CD4-positive, alpha-beta T cell treated with Interferon gamma for 1 hour (primary cell): ENCODE measurements at regions not wholly inside any gene's neighbourhood (a gene's known extent, or its start where the extent isn't known, plus 50 kb on each side); places are given as distances from the start of the nearest gene placed in this dataset.

Experiments
- DNase-seq: peaks from one replicate; pipeline ENCODE4 v3.0.0-alpha.2; 2020

- DNase-seq, result peak; percentile 55
Observed at GRCh38 chr12:124423761-124424515, 129.0 kb downstream of the RFLNA start.

DNA sequence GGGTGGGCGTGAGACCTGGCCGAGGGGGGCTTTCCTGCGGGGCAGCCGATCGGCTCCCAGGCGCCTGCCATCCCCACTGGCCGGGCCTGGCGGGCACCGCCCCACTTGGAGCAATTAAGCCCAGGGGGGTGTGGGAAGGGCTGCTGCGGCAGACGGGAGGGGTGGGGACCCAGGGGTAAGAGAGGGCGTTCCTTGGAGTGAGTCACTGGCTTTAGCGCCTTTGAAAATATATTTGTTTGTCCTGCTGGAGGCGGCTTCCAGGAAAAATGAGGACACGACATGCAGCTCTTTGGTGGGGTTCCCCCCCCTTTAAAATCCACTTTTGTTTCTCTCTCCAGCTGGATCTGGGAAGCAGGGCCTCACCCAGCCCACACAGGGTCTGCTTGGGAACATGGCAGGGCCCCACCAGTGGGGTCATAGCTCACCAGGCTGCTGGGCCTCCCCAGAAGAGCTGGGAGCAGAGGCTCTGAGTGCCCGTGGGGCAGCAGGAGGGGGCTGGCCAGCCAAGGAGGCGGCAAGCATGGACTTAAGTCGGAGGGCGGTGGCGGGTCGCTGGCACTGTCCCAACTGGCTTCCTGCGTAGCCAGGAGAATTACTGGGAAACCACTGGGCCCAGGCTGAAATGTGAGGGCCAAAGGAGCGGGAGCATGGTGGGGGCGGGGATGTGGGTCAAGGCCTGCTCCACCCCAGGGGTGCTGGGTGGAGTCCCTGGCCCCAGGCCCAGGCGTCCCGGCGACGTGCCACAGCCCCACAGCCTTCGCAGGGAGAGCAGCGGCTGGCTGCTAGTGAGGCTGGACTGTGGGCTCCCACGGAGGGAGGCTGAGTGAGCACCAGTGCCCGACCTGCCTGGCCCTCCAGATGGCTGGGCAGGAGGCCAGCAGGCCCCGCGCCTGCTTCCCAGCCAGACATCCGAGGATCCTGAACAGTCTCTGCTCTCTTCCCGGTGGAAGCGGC is 128.0 kb downstream of the RFLNA start:
- no peak for DNase-seq

DNA sequence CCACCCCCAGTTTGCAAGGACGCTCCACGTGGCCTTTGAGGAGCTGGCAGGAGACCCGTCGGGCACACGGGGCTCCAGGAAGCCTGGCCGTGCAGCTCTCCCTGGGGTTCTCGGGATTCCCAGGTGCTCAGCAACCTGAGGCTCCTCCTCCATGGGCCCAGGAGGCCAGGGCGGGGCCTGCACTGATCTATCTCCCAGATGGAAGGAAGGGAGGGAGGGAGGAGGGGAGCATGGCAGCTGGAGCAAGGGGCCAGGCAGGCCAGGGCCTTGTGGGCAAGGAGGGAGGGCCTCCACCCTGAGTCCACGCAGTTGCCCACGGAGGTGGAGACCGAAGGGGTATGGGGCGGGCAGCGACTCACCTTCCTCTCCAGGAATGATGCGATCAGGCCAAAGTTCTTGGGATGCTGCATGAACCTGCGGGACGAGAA is 127.3 kb downstream of the RFLNA start:
- no peak for DNase-seq

- no peak for DNase-seq
Observed at GRCh38 chr12:124420996-124421674, 126.2 kb downstream of the RFLNA start.

- no peak for DNase-seq
Observed at GRCh38 chr12:124420041-124420995, 125.4 kb downstream of the RFLNA start.

DNA sequence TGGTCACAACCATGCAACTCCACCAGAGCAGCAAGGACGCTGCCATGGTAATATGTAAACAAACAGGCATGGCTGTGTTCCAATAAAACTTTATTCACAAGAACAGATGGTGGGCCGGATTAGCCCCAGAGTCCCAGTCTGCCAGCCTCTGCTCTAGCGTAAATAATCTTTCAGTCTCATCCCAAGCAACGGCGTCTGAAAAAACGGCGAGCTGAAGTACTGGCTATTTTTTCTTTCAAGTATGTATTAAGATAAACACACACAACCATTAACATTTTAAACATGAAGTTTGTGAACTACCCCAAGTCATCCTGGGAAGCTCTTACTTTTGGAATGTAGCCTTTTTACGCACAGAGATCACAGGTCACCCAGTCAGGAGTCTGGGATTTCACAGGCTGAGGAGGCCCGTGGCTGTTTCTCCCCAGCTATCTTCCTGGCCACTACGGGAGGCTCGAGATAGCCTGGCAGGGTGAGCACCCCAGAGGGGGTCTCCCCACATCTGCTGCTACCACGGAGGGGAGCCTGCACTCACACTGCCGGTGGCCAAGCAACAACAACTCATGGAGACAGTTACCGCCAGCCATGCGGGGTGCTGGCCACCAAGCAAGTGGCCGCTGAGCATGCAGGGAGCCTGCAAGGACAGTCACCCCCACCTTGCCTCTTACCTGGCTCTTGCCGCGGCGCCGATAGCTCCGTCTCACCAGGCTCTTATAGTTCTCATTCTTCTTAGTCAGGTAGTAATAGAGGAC is 124.6 kb downstream of the RFLNA start:
- DNase-seq, result no peak

DNA sequence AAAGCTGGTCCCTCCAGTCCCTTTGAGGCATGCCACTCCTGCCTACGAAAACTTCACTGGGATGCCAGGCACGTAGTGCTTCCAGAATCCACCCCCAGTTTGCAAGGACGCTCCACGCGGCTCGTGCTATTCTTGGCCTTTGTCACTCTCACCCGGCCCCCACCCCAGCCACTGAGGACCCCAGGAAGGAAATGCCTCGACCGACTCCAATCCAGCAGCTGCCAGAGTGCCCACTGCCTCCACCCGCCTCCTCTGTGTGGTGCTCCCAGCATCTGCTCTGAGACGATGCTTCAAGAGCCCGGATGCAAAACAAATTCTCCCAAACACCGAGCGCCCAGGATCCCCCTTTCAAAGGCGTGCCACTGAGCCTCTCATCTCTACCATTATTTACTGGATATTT is 123.9 kb downstream of the RFLNA start:
- no peak for DNase-seq

- DNase-seq, result no peak
Observed at GRCh38 chr12:124418156-124418555, 123.3 kb downstream of the RFLNA start.

GRCh38 chr12:124416516-124417395 is 121.9 kb downstream of the RFLNA start:
- no peak for DNase-seq

- DNase-seq, result no peak
Observed at GRCh38 chr12:124415064-124415463, 120.2 kb downstream of the RFLNA start.

DNA sequence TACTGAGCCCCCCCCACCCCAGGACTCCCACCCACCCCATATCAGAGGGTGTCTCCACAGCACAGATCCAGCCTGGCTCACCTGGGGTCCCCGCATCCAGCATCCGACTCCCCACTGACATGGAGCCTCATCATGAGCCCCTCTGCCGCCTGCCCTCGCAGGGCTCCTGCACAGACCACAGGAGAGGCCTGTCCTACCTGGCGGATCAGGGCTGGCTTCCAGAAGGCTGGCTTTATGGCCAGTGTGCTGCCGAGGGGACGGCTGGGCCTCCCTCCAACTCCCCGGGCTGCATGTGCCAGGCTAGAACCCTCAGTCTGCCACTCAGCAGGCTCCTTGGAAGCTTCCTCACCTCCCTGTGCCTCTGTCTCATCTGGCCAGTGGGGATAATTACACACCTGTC is 119.0 kb downstream of the RFLNA start:
- no peak for DNase-seq

DNA sequence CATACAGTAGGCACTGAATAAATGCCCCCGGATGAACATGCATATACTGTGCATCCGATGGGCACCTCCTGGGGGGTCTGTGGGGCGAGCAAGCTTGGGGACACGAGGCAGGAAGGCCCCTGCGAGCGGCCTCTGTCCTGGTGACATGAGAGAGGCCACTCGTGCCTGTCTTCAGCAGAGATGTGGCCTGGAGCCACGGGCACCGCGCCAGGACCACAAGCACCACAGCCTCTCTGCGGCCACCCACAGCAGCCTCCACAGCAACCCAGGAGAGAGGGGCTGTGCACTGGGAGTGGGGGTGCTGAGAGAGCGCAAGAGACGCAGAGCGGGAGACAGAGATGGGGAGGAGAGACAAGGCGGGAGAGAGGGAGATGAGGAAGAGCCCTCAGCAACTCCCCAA is 118.5 kb downstream of the RFLNA start:
- DNase-seq, result no peak

GRCh38 chr12:124412646-124413015 is 117.7 kb downstream of the RFLNA start:
- no peak for DNase-seq

GRCh38 chr12:124411953-124412645 is 117.2 kb downstream of the RFLNA start:
- no peak for DNase-seq

DNA sequence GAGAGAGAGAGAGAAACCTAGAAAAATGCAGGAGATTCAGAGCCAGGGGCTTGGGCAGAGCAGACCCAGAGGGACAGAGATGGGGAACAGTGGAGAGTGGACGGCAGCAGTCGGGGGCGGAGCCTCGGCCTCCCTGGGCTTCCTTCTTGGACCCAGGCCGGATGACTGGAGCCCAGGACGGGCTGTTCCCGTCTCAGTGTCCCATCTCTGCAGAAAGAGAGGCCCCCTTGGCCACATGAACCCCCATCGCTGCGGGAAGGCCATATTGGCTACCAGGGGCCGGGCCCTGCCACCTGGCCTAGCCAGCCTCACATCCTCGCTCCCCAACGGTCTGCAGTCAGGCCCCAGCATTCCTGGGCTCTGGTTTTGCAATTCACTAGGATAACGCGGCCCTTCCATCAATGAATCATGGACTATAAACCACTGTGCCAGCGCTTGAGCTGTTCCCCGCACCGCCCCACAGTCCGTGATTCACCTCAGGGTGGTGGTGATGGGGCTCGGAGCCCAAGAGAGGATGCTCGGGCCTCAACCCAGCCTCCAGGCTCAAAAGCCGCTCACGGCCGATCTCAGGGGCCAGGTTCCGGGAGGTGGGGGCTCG is 116.5 kb downstream of the RFLNA start:
- DNase-seq, result no peak

- no peak for DNase-seq
Observed at GRCh38 chr12:124410354-124411175, 115.7 kb downstream of the RFLNA start.

GRCh38 chr12:124408822-124409517 is 114.1 kb downstream of the RFLNA start:
- no peak for DNase-seq

DNA sequence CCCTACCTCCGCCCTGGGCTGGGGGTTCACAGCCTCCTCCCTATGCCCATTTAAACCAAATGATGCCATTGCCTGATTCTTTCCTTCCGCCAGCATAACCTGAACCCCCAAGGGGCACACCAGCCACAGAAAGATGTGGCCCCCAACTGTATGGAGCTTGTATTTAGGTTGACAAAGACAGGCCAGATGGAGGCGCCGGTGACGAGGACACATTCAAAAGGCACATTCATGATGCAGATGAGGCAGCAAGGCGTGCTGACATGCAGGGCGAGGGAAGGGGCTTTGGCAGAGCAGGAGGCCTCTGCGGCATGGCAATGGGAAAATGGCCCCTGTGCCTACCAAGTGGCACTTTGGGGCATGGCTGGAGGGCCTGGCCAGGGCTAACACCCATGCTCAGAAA is 112.2 kb downstream of the RFLNA start:
- no peak for DNase-seq
